CD1c-positive myeloid dendritic cell (primary cell): ENCODE measurements at regions not wholly inside any gene's neighbourhood (a gene's known extent, or its start where the extent isn't known, plus 50 kb on each side); places are given as distances from the start of the nearest gene placed in this dataset.
"Not testable (repeated sequence)": the region's sequence is repeated elsewhere in the genome, so short reads cannot be mapped to it uniquely, and the experiment has no call there.

Source experiments
- DNase-seq: peaks from one replicate; pipeline ENCODE4 v3.0.0-alpha.2; 2016; ENCODE audit errors: extremely low spot score

DNA sequence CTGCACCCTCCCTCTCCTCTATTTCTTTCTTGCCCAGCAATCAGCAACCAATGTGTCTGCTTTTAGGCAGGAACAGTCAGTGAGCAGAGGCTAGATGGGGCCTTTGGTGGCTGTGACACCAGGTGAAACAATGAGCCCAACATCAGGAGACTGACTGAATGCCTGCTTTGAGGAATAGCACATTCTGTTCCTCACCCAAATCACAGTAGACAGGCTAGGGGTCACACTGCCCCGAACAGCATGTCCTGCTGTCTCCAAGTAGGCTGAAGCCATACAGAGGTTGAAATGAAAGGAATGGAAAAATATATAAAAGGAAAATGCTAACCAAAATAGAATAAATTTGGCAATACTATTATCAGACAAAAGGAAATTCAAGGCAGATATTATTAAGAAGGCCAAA, 122.5 kb upstream of the GDNF start:
- no peak for DNase-seq

DNA sequence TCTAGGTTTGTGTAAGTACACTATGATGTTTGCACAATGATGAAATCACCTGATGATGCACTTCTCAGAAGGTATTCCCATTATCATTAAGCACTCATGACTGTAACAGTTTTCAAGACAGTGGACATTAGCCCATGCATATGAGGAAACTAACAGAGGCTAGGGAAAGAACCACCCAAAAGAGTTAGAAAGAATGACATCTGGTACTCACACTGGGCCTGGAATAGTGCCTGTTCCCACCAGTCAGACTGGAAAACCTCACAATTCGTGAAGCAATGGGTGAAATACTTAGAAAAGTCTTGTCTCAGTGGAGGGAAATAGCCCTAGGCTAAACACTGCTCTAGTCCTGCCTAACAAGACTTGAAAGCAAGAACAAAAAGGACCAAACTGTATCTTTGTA, 117.4 kb upstream of the GDNF start:
- no peak for DNase-seq

DNA sequence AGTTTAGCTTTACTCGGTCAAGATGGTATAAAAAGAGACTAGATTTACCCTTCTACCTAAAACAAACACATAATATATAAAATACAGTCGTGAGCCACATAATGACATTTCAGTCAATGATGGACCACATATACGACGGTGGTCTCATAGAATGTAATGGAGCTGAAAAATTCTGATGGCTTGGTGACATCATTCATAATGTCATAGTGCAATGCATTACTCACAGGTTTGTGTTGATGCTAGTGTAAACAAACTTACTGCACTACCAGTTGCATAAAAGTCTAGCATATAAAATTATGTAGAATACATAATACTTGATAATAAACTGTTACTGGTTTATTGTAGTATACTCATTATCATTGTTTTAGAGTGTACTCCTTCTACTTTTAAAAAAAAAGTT, 115.9 kb upstream of the GDNF start:
- no peak for DNase-seq

DNA sequence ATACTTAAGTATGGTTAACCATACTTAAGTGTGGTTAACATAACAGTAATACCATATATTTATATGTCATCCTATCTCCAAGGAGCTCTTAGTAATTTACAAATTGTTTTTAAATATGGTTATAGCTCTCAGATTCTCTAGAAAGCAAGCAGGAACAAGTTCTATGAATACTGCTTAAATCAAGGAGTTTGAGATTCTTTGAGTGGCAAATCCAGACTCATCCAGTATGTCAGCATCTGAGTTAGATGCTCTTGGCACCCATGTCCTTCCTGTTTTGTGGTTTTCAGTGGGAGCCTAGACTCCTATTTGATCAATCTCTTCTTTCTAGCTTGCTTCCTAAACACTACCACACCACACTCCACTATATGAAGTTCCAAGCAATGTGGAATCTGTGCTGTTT, 114.7 kb upstream of the GDNF start:
- no peak for DNase-seq

DNA sequence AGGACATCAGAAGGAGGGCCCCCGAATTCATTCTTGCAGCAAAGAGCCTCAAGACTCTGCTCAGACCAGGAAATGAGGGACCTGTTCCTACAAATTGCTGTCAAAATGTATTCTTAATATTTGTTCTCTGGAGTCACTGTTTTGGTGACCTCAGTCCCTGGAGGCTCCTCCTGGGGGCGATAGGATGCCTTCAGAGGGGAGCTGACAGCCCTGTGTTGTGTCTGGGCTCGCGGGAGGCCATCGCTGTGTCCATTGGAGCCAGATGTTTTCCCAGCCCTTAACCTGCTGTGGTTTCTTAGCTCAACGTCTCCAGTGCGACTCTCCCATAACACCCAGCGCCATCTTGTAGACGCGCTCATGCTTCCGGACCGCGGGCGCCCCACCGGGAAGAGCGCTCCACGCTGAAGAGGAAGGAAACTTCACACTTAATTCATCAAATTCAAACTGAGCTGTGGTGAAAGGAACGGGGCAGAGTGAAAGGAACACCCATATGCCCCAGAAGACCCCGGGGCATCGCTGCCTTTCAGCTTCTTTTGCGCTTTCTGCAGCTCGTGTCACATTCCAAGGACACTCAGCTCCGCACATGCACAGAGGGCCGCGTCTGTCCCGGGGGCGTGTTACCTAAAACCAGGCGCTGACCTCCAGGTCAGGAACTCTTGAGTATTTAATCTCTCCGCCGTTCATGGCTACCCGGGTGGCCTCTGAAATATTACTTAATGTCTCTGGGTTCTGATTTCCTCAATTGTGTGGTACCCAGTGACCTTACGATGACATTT, 112.3 kb upstream of the GDNF start:
- no peak for DNase-seq

DNA sequence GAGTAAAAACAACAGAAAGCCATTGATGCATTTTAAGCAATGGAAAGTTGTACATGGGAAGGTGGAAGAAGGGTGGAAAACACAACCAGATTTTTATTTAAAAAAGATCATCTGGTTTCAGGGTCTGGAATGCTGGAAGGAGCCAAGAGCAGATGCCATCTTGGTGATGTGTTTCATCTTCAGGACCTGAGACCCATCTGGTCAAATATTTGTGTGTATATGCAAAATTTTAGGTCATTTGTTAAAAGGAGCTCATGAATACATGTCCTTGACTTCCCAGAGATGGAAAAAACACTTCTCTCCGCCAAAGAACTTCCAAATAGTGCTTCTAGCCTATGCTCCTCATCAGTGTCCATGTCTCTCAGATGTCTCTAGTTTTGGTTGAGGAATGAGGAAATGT, 110.6 kb upstream of the GDNF start:
- DNase-seq, result no peak

DNA sequence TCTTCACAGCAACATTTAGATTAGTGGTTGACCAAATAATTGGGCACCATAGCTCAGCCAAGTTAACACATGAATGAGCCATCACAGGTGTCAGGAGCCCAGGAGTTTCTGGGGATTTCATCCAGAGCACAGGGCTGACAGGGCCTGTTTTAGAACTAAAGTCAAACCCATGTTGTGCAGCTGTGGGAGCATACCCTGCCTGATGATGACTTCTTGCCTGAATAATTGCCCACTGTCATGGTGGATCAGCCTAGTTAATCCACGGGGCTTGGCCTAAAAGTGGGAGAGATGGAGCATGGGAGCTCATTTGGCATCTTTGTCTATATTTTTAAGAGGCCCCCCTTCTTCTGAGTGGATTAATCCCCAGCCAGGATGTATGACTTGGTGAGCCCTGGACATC, 105.6 kb upstream of the GDNF start:
- DNase-seq, result no peak

DNA sequence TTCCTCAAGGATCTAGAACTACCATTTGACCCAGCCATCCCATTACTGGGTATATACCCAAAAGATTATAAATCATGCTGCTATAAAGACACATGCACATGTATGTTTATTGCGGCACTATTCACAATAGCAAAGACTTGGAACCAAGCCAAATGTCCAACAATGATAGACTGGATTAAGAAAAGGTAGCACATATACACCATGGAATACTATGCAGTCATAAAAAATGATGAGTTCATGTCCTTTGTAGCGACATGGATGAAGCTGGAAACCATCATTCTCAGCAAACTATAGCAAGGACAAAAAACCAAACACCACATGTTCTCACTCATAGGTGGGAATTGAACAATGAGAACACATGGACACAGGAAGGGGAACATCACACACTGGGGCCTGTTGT, 103.3 kb upstream of the GDNF start:
- DNase-seq, result not testable (repeated sequence)

DNA sequence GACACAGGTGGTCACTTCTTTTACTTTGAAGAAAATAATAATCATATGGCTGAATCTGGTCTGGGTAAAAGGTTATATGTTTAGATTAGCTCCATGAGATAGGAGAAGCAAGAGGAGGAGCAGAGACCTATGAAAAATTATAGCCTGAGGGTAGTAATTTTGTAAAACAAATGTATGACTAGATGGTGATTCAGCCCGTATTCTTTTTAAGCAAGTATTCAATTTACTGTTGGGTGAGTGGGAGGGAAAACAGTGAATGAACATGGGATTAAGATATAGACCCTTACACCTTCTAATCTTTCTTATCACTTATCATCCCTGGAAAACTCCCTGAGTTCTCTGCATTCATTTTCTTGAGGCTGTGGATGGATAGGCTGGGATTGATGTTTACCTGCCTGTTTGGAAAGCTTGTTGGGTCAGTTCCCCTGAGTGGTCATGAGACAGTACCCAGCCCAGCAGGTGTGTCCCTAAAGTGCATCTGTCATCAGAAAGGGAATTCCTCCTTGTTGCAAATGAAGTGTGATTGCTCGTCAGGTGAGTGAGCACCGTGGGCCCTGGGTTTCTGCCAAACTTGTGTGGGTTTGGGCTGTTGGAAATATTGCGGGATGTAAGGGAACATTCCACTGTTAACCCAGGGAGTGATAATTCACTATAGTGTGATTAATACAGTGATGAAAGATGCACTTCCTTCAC, 101.2 kb upstream of the GDNF start:
- DNase-seq, result no peak

DNA sequence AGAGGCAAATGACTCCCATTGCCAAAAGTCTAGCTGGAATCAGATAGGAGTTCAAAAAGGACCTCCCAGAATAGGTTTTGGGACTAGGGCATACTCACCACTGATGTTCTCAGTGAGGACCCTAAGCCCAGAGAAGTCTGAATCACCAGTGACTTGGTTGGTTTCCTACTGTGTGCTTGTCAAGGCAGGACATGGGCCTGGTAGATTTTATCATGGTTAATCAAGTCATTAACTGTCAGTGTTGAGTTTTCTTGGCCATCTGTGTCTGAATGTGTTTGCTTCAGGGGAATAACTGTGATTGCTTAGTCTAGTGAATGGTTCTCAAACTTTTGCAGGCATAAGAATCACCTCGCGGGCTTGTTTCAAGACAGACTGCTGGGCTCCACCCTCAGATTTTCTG, 99.0 kb upstream of the GDNF start:
- DNase-seq, result no peak

DNA sequence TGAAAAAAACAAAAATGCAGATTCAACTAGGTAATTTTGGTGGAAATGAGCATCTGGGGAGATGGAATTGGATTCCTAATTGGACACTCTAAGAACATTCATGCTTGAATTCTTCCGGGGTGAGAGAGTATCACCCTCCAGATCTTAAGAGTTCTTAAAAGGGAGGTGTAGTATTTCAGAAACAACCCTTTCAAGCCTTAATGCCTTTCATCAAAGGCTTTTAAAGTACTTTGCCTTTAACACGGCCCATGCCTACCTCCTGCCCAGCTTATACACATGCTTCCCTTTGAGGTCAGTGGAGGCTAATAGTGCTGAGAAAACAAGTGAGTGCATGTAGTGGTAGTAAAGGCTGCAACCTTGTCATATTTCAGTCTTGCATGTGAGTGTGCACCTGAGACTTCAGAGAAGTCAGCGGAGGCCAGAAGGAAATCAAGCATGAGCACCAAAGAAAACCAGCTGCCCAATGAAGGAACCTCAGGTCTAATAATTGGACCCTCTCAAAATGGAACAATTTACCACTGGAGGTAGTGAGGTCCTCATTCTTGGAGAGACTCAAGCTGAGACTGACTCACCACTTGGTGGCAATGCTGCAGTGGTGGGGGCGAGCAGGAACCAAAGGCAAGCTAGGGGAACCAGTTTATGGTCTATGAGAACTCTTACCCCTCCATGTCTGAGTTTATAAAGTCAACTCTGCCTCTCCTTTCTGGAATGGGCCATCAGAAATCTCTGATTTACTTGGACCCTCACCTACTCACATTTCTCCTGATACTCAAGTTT, 98.4 kb upstream of the GDNF start:
- DNase-seq, result no peak

DNA sequence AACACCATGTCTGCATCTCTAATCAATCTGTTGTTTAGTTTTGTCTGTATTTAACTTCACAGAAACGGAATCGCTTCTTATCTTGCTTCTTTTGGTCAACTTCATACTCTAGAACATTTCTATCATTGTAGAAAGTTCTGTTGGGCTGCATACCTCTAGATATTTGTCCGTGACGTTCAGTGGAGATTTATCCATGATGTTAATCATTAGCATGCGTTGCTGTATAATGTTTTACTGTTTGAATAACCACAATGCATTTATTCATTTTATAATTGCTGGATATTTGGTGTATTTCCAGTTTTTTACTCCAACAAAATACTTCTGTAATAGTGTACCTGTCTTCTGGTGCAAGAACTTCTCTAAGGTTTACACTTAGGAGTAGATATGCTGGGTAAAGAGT, 96.2 kb upstream of the GDNF start:
- no peak for DNase-seq

DNA sequence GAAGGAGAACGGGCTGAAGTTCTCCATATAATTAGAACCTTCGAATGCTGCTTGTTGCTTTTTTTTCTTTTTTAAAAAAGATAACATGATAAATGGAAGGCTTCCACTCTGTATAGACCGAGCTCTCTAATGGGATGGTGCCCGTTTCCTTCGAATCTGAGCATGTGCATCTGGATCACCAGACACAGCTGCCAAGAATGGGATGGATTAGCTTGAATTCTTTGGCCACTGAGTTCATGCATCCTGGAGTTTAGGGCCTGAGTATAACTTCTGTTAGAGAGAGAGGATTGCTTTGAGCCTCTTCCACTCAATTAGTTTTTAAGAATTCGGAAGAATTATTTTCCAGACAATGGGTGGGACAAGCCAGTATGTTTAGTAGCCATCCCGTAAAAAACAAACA, 93.7 kb upstream of the GDNF start:
- DNase-seq, result no peak

DNA sequence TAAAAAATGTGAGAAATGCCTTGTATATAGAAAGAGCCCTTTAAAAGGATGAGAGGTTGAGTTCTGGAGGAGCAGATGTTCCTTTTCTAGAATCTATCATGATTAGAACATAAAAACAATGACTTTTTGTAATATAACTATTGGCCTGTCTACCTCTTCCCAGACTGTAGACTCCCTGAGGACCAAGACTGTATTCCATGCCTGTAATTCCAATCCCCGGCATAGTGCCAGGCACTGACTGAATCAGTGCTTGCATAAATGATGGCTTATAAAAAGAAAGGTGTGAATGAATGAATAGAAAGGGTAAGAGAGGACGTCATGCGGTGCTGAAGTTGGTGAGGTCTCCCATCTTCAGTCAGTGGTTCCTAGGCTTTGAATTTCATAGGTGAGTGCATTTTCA, 92.6 kb upstream of the GDNF start:
- no peak for DNase-seq

DNA sequence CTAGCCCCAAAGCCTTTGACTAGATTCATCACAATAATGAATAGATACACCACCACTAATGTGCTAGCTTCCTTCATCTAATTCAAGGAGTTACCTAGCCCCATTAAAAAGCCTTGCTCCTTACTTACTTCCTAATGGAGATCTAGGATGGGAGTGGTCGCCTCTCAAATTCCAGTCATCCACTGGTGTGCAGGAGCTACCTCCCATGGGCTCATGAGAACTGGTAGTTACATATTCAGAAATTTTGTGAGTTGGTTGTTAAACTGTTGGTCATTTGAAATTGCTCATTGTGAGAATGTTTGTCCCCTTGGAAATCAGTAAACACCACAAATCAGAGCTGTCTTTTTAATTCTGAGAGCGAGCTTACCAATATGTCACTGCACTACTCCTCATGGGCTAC, 91.7 kb upstream of the GDNF start:
- no peak for DNase-seq

DNA sequence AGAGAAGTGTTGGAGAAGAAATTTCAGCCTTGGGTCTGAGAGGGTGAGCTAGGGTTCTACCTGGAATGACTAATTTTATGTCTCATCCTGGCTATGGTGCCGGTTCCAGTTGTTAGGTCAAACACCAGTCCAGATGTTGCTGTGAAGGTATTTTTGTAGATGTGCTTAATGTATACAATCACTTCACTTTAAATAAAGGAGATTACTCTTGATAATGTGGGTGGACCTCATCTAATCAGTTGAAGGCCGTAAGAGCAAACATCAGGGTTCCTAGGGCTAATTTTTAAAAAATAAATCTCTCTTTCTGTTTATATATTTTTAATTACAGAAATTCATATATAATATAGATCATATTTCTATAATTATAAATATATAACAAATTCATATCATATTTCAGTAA, 90.5 kb upstream of the GDNF start:
- no peak for DNase-seq

DNA sequence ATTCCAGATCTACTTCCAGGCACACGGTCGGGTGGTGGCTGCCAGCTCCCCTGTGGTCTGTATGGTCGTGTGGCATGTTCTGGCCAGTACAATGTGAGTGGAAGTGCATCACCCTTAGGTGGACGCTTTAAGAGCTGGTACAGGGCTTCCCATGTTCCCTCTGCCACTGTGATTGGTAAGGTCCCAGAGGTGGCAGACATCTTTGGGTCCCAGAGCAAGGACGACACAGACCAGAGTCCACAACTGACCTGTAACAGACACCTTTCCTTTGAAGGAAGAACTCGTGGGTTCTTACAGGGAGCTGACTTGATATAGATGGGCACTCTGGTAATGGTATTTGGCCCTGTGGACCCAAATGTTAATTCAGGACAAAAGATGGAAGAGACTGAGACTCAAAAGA, 90.0 kb upstream of the GDNF start:
- no peak for DNase-seq

DNA sequence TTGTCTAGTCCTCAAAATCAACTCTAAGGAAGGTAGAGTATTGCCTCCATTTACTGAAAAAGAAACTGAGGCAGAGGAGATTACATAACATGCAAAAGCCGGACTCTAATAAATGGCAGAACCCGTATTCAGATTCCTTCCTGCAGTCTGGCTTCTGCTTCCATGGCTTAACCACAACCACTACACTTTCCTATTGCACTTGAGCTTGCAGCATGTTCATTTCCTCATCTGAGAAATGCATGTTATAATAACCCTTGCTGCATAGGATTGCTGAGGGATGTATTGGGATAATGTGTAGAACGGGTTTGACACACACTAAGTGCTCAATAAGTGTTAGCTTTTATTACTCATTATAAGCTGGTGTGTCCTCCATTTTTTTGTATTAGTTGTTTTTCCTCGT, 87.9 kb upstream of the GDNF start:
- DNase-seq, result not testable (repeated sequence)

DNA sequence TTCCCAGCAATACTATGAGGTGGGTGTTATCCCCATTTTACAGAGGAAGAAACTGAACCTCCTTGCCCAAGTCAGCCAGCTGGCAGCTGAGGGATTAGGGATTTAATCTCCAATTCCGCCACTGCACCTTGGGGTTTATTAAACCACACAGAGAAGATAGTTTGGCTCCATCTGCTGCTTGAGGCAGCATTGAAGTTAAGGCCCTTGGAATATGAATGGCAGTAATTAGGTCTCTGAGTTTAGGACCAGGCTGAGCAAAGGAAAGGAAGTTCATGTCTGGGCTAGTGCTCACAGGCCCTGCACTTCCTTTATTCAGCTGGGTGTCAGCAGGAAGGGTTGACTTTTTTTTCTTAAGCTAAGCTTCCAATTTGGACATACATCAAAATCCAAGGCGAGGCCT, 86.9 kb upstream of the GDNF start:
- no peak for DNase-seq

DNA sequence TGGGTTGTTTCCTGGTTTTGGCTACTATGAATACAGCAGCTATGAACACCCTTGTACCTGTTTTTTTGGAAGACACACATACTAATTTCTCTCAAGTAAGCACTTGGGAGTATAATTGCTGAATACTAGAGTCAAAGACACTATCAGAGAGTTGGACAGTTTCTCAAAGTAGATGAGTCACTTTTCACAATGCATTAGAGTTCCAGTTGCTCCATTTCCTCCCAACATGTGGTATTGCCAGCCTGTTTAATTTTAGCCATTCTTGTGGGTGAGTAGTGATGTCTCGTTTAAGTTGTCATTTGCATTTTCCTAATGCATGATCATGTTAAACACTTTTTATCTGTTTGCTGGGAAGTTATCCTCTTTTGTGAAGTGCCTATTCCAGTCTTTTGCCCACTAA, 81.6 kb upstream of the GDNF start:
- DNase-seq, result no peak

DNA sequence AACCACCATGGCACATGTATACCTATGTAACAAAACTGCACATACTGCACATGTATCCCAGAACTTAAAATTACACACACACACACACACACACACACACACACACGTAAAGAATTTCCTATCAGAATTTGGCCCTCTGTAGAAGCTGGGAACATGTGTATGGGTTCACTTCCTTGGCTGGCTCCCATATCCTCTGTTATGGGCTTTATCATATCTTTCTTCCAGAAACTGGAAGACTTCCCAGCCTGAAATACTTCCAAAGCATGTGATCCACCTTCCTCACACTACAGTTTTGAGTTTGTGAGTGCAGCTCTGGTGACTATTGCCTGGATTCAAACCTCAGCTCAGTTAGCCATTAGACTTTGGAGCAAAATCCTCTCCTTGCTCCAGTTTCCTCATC, 78.6 kb upstream of the GDNF start:
- DNase-seq, result no peak

DNA sequence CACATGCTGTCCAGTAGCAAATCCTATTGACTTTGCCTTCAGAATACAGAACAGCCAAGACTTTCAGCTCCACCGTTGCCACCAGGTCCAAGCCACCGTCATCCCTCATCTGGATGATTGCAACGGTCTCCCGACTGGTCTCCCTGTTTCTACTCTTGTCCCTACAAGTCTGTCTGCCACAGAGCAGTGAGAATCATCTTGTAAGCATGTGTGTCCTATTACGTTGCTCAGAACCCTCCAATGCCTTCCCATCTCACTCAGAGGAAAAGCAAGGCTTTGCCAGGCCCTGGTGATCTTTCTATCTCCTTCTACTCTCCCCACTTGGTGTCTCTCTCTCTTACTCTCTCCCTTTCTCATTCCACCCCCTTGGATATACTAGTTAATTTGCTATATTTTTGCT, 76.7 kb upstream of the GDNF start:
- no peak for DNase-seq

DNA sequence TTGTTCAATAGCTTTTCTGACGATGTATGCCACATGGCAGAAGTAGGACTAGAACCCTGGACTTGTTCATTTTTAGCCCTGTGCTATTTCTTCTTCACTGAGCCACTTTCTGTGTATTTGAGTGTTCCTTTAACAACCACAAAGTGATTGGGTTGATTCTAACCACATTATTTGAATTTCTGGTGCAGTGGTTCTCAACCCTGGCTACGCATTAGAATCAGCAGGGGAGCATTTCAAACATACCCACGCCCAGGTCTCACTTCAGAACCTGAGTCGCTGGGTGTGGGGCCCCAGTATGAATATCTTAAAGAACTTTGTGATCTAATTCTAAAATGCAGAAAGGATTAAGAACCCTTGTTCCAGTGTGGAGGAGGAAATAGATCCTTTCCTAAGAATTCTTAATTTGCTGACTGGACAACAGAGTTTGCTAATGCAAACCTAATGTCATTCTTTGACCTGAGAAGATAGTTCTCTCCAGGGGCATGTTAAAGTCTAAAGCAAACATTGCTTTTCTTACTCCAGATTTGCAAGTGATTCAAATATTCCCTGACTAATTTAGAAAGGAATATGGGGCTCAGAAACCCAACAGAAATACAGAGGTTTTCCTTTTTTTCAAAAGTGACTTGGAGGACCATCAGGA, 75.4 kb upstream of the GDNF start:
- DNase-seq, result no peak
